ENCODE measurements at regions not wholly inside any gene's neighbourhood (a gene's known extent, or its start where the extent isn't known, plus 50 kb on each side); places are given as distances from the start of the nearest gene placed in this dataset.

GRCh38 chr5:133792024-133792423 is 176.4 kb downstream of the C5orf15 start:
- TF ChIP-seq, protein P1, sequence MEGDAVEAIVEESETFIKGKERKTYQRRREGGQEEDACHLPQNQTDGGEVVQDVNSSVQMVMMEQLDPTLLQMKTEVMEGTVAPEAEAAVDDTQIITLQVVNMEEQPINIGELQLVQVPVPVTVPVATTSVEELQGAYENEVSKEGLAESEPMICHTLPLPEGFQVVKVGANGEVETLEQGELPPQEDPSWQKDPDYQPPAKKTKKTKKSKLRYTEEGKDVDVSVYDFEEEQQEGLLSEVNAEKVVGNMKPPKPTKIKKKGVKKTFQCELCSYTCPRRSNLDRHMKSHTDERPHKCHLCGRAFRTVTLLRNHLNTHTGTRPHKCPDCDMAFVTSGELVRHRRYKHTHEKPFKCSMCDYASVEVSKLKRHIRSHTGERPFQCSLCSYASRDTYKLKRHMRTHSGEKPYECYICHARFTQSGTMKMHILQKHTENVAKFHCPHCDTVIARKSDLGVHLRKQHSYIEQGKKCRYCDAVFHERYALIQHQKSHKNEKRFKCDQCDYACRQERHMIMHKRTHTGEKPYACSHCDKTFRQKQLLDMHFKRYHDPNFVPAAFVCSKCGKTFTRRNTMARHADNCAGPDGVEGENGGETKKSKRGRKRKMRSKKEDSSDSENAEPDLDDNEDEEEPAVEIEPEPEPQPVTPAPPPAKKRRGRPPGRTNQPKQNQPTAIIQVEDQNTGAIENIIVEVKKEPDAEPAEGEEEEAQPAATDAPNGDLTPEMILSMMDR (IDR thresholded peaks at IDR 0.05; ENCODE audit: control extremely low read depth, extremely low read depth, low read depth, missing control alignments), result no peak
- ChIA-PET CTCF (interaction anchor here (1.5 kb wide), 1 partner anchor 78 kb away, joined by 6 read pairs; no protein-coding TSS in a partner anchor), POLR2A (no interaction called here)
- DNase-seq (ENCODE audit: extremely low spot score), result no peak

- DNase-seq (ENCODE audit: extremely low spot score), result no peak
- ChIA-PET POLR2A (no interaction called here), CTCF (no interaction called here)
- TF ChIP-seq, protein P1 (IDR thresholded peaks at IDR 0.05; ENCODE audit: control extremely low read depth, extremely low read depth, low read depth, missing control alignments), result no peak
Observed at GRCh38 chr5:133790898-133791297, 177.5 kb downstream of the C5orf15 start.

DNA sequence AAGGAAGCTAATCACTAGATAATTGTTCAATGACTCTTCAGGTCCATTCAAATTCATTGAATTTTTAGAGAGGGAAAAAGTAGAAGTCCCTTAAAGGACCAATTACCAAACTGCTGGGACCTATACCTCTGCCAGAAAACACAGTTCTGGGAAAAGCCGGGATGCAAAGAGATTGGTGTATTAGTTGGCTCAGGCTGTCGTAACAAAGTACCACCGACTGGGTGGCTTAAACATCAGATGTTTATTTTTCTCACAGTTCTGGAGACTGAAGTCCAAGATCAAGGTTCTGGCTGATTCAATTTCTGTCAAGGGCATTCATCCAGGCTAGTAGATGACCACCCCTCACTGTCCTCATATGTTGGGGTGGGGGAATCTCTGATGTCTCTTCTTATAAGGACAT is 177.1 kb upstream of the FSTL4 start:
- no peak for DNase-seq (ENCODE audit: extremely low spot score)
- POLR2A ChIA-PET, result no interaction called here
- CTCF ChIA-PET, result interaction anchor here (1.0 kb wide), 2 partner anchors 35 to 80 kb away, joined by 3 read pairs; no protein-coding TSS in a partner anchor
- TF ChIP-seq, protein P1 (IDR thresholded peaks at IDR 0.05; ENCODE audit: control extremely low read depth, extremely low read depth, low read depth, missing control alignments), result no peak

- ChIA-PET CTCF (interaction anchor here (1.0 kb wide), 2 partner anchors 33 to 81 kb away, joined by 3 read pairs; no protein-coding TSS in a partner anchor), POLR2A (no interaction called here)
- no peak for DNase-seq (ENCODE audit: extremely low spot score)
- TF ChIP-seq, protein P1 (IDR thresholded peaks at IDR 0.05; ENCODE audit: control extremely low read depth, extremely low read depth, low read depth, missing control alignments), result no peak
Observed at GRCh38 chr5:133788121-133788520, 175.8 kb upstream of the FSTL4 start.

DNA sequence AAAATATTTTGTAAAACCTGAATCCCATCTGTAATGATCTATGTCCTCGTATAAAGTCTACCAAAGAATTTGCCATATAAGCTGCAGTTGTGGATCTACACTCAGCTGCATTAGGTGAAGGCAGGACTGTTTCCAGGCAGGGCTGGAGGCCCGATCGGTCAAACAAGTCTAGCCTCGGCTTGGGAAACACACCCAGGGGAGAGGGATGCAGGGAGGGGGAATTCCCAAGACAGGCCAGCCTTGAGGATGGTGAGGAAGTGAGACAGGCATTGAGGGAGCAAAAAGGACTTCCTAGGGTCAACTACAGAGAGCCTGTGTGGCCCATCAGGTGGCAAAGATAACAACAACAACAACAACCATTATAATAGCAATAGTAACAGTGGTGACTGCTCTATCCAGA is 174.1 kb upstream of the FSTL4 start:
- TF ChIP-seq, protein P1 (IDR thresholded peaks at IDR 0.05; ENCODE audit: control extremely low read depth, extremely low read depth, low read depth, missing control alignments), result no peak
- no peak for DNase-seq (ENCODE audit: extremely low spot score)
- CTCF ChIA-PET, result no interaction called here
- POLR2A ChIA-PET, result no interaction called here

- DNase-seq (ENCODE audit: extremely low spot score), result no peak
- CTCF ChIA-PET, result interaction anchor here (1.2 to 2.2 kb wide), 2 partner anchors 9 to 31 kb away, joined by 3 to 6 read pairs; no protein-coding TSS in a partner anchor
- TF ChIP-seq, protein P1 (IDR thresholded peaks at IDR 0.05; ENCODE audit: control extremely low read depth, extremely low read depth, low read depth, missing control alignments), result no peak
- POLR2A ChIA-PET, result no interaction called here
Observed at GRCh38 chr5:133785182-133785581, 172.8 kb upstream of the FSTL4 start.
